Activated T-cell treated with anti-CD3 and anti-CD28 coated beads for 4 hours (primary cell): ENCODE measurements at regions not wholly inside any gene's neighbourhood (a gene's known extent, or its start where the extent isn't known, plus 50 kb on each side); places are given as distances from the start of the nearest gene placed in this dataset.

Source experiments
- DNase-seq: peaks from one replicate; pipeline ENCODE4 v3.0.0-alpha.2; 2020

- no peak for DNase-seq
These were observed 1228.3 kb downstream of the BRD1 start for GRCh38 chr22:48599346-48599745.

GRCh38 chr22:48596111-48596850 lies 1231.4 kb downstream of the BRD1 start:
- DNase-seq: no peak

GRCh38 chr22:48595511-48595905 lies 1232.2 kb downstream of the BRD1 start:
- no peak for DNase-seq

- no peak for DNase-seq
These were observed 1232.7 kb downstream of the BRD1 start for GRCh38 chr22:48594757-48595510.

GRCh38 chr22:48594016-48594756 lies 1233.5 kb downstream of the BRD1 start:
- no peak for DNase-seq

- no peak for DNase-seq
These were observed 1234.1 kb downstream of the BRD1 start for GRCh38 chr22:48593551-48593950.

GRCh38 chr22:48592931-48593330 lies 1234.7 kb downstream of the BRD1 start:
- no peak for DNase-seq

GRCh38 chr22:48592488-48592887 lies 1235.2 kb downstream of the BRD1 start:
- DNase-seq: no peak

GRCh38 chr22:48592066-48592345 lies 1235.7 kb downstream of the BRD1 start:
- DNase-seq: no peak

GRCh38 chr22:48591286-48592065 lies 1236.2 kb downstream of the BRD1 start:
- no peak for DNase-seq

- DNase-seq: no peak
These were observed 1237.8 kb downstream of the BRD1 start for GRCh38 chr22:48589901-48590300.

- no peak for DNase-seq
These were observed 1238.7 kb downstream of the BRD1 start for GRCh38 chr22:48588878-48589450.

GRCh38 chr22:48588151-48588877 lies 1239.4 kb downstream of the BRD1 start:
- no peak for DNase-seq

GRCh38 chr22:48587236-48587865 lies 1240.3 kb downstream of the BRD1 start:
- no peak for DNase-seq

GRCh38 chr22:48586799-48587185 lies 1240.9 kb downstream of the BRD1 start:
- no peak for DNase-seq

- no peak for DNase-seq
These were observed 1241.5 kb downstream of the BRD1 start for GRCh38 chr22:48585916-48586798.

GRCh38 chr22:48584170-48584569 lies 1243.5 kb downstream of the BRD1 start:
- DNase-seq: no peak

- no peak for DNase-seq
These were observed 1245.7 kb downstream of the BRD1 start for GRCh38 chr22:48581796-48582469.

- DNase-seq: no peak
These were observed 1246.4 kb downstream of the BRD1 start for GRCh38 chr22:48581205-48581766.
